Hematopoietic multipotent progenitor cell treated with erythropoietin and hydrocortisone succinate and interleukin-3 and kit ligand, for 6 days (in vitro differentiated cells): ENCODE measurements at regions not wholly inside any gene's neighbourhood (a gene's known extent, or its start where the extent isn't known, plus 50 kb on each side); places are given as distances from the start of the nearest gene placed in this dataset.

Source experiments
- DNase-seq: peaks from one replicate; pipeline ENCODE4 v3.0.0-alpha.2; 2015

- DNase-seq: no peak
These were observed 103.3 kb downstream of the GPAM start for GRCh38 chr10:112080231-112080630.

- DNase-seq: no peak
These were observed 101.4 kb downstream of the GPAM start for GRCh38 chr10:112082120-112082519.

- DNase-seq: no peak
These were observed 100.1 kb downstream of the GPAM start for GRCh38 chr10:112083472-112083871.

GRCh38 chr10:112087953-112088456 is 95.6 kb downstream of the GPAM start:
- no peak for DNase-seq

- no peak for DNase-seq
These were observed 91.9 kb downstream of the GPAM start for GRCh38 chr10:112091703-112092102.

- no peak for DNase-seq
These were observed 91.0 kb downstream of the GPAM start for GRCh38 chr10:112092519-112092918.

GRCh38 chr10:112094984-112095383 is 88.6 kb downstream of the GPAM start:
- no peak for DNase-seq

GRCh38 chr10:112095731-112096130 is 87.8 kb downstream of the GPAM start:
- no peak for DNase-seq

- no peak for DNase-seq
These were observed 84.9 kb downstream of the GPAM start for GRCh38 chr10:112098682-112099081.
